ENCODE measurements at regions not wholly inside any gene's neighbourhood (a gene's known extent, or its start where the extent isn't known, plus 50 kb on each side); places are given as distances from the start of the nearest gene placed in this dataset.
"Not testable (repeated sequence)": the region's sequence is repeated elsewhere in the genome, so short reads cannot be mapped to it uniquely, and the experiment has no call there.

GRCh38 chr5:122615146-122615545 is 159.7 kb upstream of the SNX2 start:
- H3K9me3 ChIP-seq (replicated peaks; ENCODE audit: insufficient read depth, low read length): no peaks in the 10 kb centered on the region
- H2AFZ ChIP-seq (ENCODE audit: low read length): no peak overlapping the region
- no peaks in the 10 kb centered on the region for H3K36me3 ChIP-seq (replicated peaks; ENCODE audit: insufficient read depth, low read length)
- no peaks in the 10 kb centered on the region for H3K27me3 ChIP-seq (replicated peaks; ENCODE audit: insufficient read depth, low read length)
- H3K9ac ChIP-seq (ENCODE audit: low read length): no peak overlapping the region
- no peaks in the 10 kb centered on the region for H3K79me2 ChIP-seq (ENCODE audit: low read length)
- H3F3A ChIP-seq (ENCODE audit: insufficient read depth, low read length): no peaks in the 10 kb centered on the region
- H3K4me1 ChIP-seq (ENCODE audit: low read length): no peaks in the 10 kb centered on the region
- H4K20me1 ChIP-seq (ENCODE audit: insufficient read depth, low read length): no peaks in the 10 kb centered on the region
- no peak overlapping the region for H3K4me3 ChIP-seq (ENCODE audit: low read length)
- DNase-seq: no peak
- no peaks in the 10 kb centered on the region for H3K9me2 ChIP-seq (replicated peaks; ENCODE audit: insufficient read depth, low read length)
- no peak overlapping the region for H3K4me2 ChIP-seq (ENCODE audit: low read depth, low read length)
- no peak overlapping the region for H3K27ac ChIP-seq (ENCODE audit: low read length)
- no peak for TF ChIP-seq CTCF (IDR thresholded peaks at IDR 0.05; ENCODE audit: low read length)

GRCh38 chr5:122615832-122616231 is 159.0 kb upstream of the SNX2 start:
- H3K79me2 ChIP-seq (ENCODE audit: low read length): no peaks in the 10 kb centered on the region
- no peak overlapping the region for H3K9ac ChIP-seq (ENCODE audit: low read length)
- no peak overlapping the region for H3K4me2 ChIP-seq (ENCODE audit: low read depth, low read length)
- H3K27ac ChIP-seq (ENCODE audit: low read length): no peak overlapping the region
- H3K27me3 ChIP-seq (replicated peaks; ENCODE audit: insufficient read depth, low read length): no peaks in the 10 kb centered on the region
- H3K4me1 ChIP-seq (ENCODE audit: low read length): no peaks in the 10 kb centered on the region
- no peak for DNase-seq
- no peak for TF ChIP-seq EZH2 (optimal IDR thresholded peaks at IDR 0.05; ENCODE audit: low read depth, low read length)
- TF ChIP-seq CTCF (IDR thresholded peaks at IDR 0.05; ENCODE audit: low read length): no peak
- no peak for TF ChIP-seq EZH2phosphoT487 (IDR thresholded peaks at IDR 0.05; ENCODE audit: low read length)
- no peaks in the 10 kb centered on the region for H3F3A ChIP-seq (ENCODE audit: insufficient read depth, low read length)
- no peak overlapping the region for H3K4me3 ChIP-seq (ENCODE audit: low read length)
- no peak overlapping the region for H2AFZ ChIP-seq (ENCODE audit: low read length)
- no peaks in the 10 kb centered on the region for H4K20me1 ChIP-seq (ENCODE audit: insufficient read depth, low read length)
- no peaks in the 10 kb centered on the region for H3K9me3 ChIP-seq (replicated peaks; ENCODE audit: insufficient read depth, low read length)
- no peaks in the 10 kb centered on the region for H3K36me3 ChIP-seq (replicated peaks; ENCODE audit: insufficient read depth, low read length)
- no peaks in the 10 kb centered on the region for H3K9me2 ChIP-seq (replicated peaks; ENCODE audit: insufficient read depth, low read length)

GRCh38 chr5:122618046-122618445 is 156.8 kb upstream of the SNX2 start:
- H2AFZ ChIP-seq (ENCODE audit: low read length); H4K20me1 ChIP-seq (ENCODE audit: insufficient read depth, low read length); H3K27me3 ChIP-seq (replicated peaks; ENCODE audit: insufficient read depth, low read length): not testable (repeated sequence)

GRCh38 chr5:122620768-122621167 is 154.1 kb upstream of the SNX2 start:
- H3K27me3 ChIP-seq (replicated peaks; ENCODE audit: insufficient read depth, low read length); H3F3A ChIP-seq (ENCODE audit: insufficient read depth, low read length); H3K9me2 ChIP-seq (replicated peaks; ENCODE audit: insufficient read depth, low read length); H2AFZ ChIP-seq (ENCODE audit: low read length); H3K4me2 ChIP-seq (ENCODE audit: low read depth, low read length); H3K36me3 ChIP-seq (replicated peaks; ENCODE audit: insufficient read depth, low read length); H3K27ac ChIP-seq (ENCODE audit: low read length); H3K79me2 ChIP-seq (ENCODE audit: low read length); H3K4me3 ChIP-seq (ENCODE audit: low read length); H3K9me3 ChIP-seq (replicated peaks; ENCODE audit: insufficient read depth, low read length); H4K20me1 ChIP-seq (ENCODE audit: insufficient read depth, low read length); DNase-seq; H3K4me1 ChIP-seq (ENCODE audit: low read length); H3K9ac ChIP-seq (ENCODE audit: low read length): not testable (repeated sequence)

More at GRCh38 chr5:122618046-122618445, 156.8 kb upstream of the SNX2 start:
- DNase-seq; H3F3A ChIP-seq (ENCODE audit: insufficient read depth, low read length); H3K9me3 ChIP-seq (replicated peaks; ENCODE audit: insufficient read depth, low read length); H3K79me2 ChIP-seq (ENCODE audit: low read length); H3K9ac ChIP-seq (ENCODE audit: low read length); H3K9me2 ChIP-seq (replicated peaks; ENCODE audit: insufficient read depth, low read length); H3K4me3 ChIP-seq (ENCODE audit: low read length); H3K4me1 ChIP-seq (ENCODE audit: low read length); H3K36me3 ChIP-seq (replicated peaks; ENCODE audit: insufficient read depth, low read length); H3K27ac ChIP-seq (ENCODE audit: low read length); H3K4me2 ChIP-seq (ENCODE audit: low read depth, low read length): not testable (repeated sequence)

- not testable (repeated sequence) for H3F3A ChIP-seq (ENCODE audit: insufficient read depth, low read length); H3K36me3 ChIP-seq (replicated peaks; ENCODE audit: insufficient read depth, low read length); H3K4me3 ChIP-seq (ENCODE audit: low read length); H4K20me1 ChIP-seq (ENCODE audit: insufficient read depth, low read length); H2AFZ ChIP-seq (ENCODE audit: low read length); H3K4me2 ChIP-seq (ENCODE audit: low read depth, low read length); H3K9me3 ChIP-seq (replicated peaks; ENCODE audit: insufficient read depth, low read length); H3K9ac ChIP-seq (ENCODE audit: low read length); DNase-seq; H3K79me2 ChIP-seq (ENCODE audit: low read length); H3K4me1 ChIP-seq (ENCODE audit: low read length); H3K27me3 ChIP-seq (replicated peaks; ENCODE audit: insufficient read depth, low read length); H3K9me2 ChIP-seq (replicated peaks; ENCODE audit: insufficient read depth, low read length); H3K27ac ChIP-seq (ENCODE audit: low read length)
Observed at GRCh38 chr5:122628714-122629113, 146.2 kb upstream of the SNX2 start.

Measured in MM.1S (cell line).